Large intestine (tissue), 3 donors: ENCODE measurements at regions not wholly inside any gene's neighbourhood (a gene's known extent, or its start where the extent isn't known, plus 50 kb on each side); places are given as distances from the start of the nearest gene placed in this dataset.

Experiments used
- DNase-seq, 2 donors: peaks; one replicate each; pipeline versions ENCODE4 v3.0.0 to v3.0.0-alpha.2; 2013
- H3K27ac ChIP-seq: one replicate; pipeline ENCODE4 v1.5.1; 2013; ENCODE audit warnings: low read length
- H3K27me3 ChIP-seq: 2 replicates; pipeline ENCODE4 v1.6.1; 2013; ENCODE audit warnings: low read length; ENCODE audit not compliant: control insufficient read depth, insufficient read depth
- H3K36me3 ChIP-seq: 2 replicates; pipeline ENCODE4 v1.6.1; 2013; ENCODE audit warnings: low read length; ENCODE audit not compliant: control insufficient read depth, insufficient read depth
- H3K4me1 ChIP-seq: one replicate; pipeline ENCODE4 v1.6.1; 2013; ENCODE audit warnings: low read length; ENCODE audit not compliant: control insufficient read depth, insufficient read depth
- H3K4me3 ChIP-seq: one replicate; pipeline ENCODE4 v1.5.1; 2013; ENCODE audit warnings: low read length
- H3K9me3 ChIP-seq: one replicate; pipeline ENCODE4 v1.6.1; 2013; ENCODE audit warnings: mild to moderate bottlenecking, low read depth, low read length, moderate library complexity; ENCODE audit not compliant: control insufficient read depth
- WGBS: methylation state at CpG from one replicate; pipeline ENCODE4 v1.1.5; 2013; ENCODE audit warnings: low lambda C conversion rate; ENCODE audit not compliant: insufficient coverage; 5-methylcytosine and 5-hydroxymethylcytosine counted together

- Histone ChIP-seq H3K27me3 (no peaks in the 10 kb centered on the region), H3K4me3 (peak overlapping the region; percentile 20), H3K9me3 (no peaks in the 10 kb centered on the region), H3K27ac (peak overlapping the region; percentile 59), H3K36me3 (no peaks in the 10 kb centered on the region), H3K4me1 (peaks cover 12% of the 10 kb centered on the region)
- DNase-seq = peak; percentile 63 to 87
- no CpG with 5 or more reads among the region's 7 CpGs for WGBS
Observed at GRCh38 chr7:116614499-116615262, 57.3 kb upstream of the MET start.

- H3K4me1 ChIP-seq = peaks cover 12% of the 10 kb centered on the region
Observed at GRCh38 chr7:116616555-116617059, 55.4 kb upstream of the MET start.

GRCh38 chr7:116617878-116618277 is 54.1 kb upstream of the MET start:
- Histone ChIP-seq H3K4me3 (no peak overlapping the region), H3K4me1 (peaks cover 12% of the 10 kb centered on the region), H3K9me3 (no peaks in the 10 kb centered on the region), H3K27ac (no peak overlapping the region), H3K27me3 (no peaks in the 10 kb centered on the region), H3K36me3 (no peaks in the 10 kb centered on the region)
- no CpG with 5 or more reads among the region's 4 CpGs for WGBS
- no peak for DNase-seq

More at GRCh38 chr7:116616555-116617059, 55.4 kb upstream of the MET start:
- Histone ChIP-seq H3K9me3 (no peaks in the 10 kb centered on the region), H3K27me3 (no peaks in the 10 kb centered on the region), H3K4me3 (no peak overlapping the region), H3K27ac (no peak overlapping the region), H3K36me3 (no peaks in the 10 kb centered on the region)
- no peak for DNase-seq
- no CpG with 5 or more reads among the region's 2 CpGs for whole genome bisulfite sequencing

GRCh38 chr7:116618338-116619128 is 53.5 kb upstream of the MET start:
- Histone ChIP-seq H3K27me3 (no peaks in the 10 kb centered on the region), H3K4me3 (no peak overlapping the region), H3K36me3 (no peaks in the 10 kb centered on the region), H3K4me1 (peaks cover 10% of the 10 kb centered on the region), H3K27ac (no peak overlapping the region), H3K9me3 (no peaks in the 10 kb centered on the region)
- DNase-seq = no peak
- WGBS = 90% methylated on average over 2 of the region's 3 CpGs

GRCh38 chr7:116621649-116622048 is 50.3 kb upstream of the MET start:
- Histone ChIP-seq H3K4me3 (no peak overlapping the region), H3K36me3 (no peaks in the 10 kb centered on the region), H3K27ac (no peak overlapping the region), H3K9me3 (no peaks in the 10 kb centered on the region), H3K27me3 (no peaks in the 10 kb centered on the region), H3K4me1 (no peaks in the 10 kb centered on the region)
- DNase-seq = no peak
- WGBS = 88% methylated on average over 3 of the region's 5 CpGs
